ELF-1 (cell line): ENCODE measurements at regions not wholly inside any gene's neighbourhood (a gene's known extent, or its start where the extent isn't known, plus 50 kb on each side); places are given as distances from the start of the nearest gene placed in this dataset.
A peak's percentile ranks its signal among the peaks of the same experiment; 100 is the strongest.

Experiments
- DNase-seq: peaks from one replicate; pipeline ENCODE4 v3.0.0-alpha.2; 2016; ENCODE audit warnings: low read depth, low spot score

GRCh38 chr18:22543769-22544168 is 126.1 kb upstream of the CTAGE1 start:
- DNase-seq = no peak

- no peak for DNase-seq
Observed at GRCh38 chr18:22544626-22545025, 126.9 kb upstream of the CTAGE1 start.

- DNase-seq = no peak
Observed at GRCh38 chr18:22545066-22545760, 127.5 kb upstream of the CTAGE1 start.

GRCh38 chr18:22546905-22547570 is 129.3 kb upstream of the CTAGE1 start:
- peak; percentile 24 for DNase-seq

GRCh38 chr18:22547807-22548561 is 130.3 kb upstream of the CTAGE1 start:
- peak; percentile 61 for DNase-seq

DNA sequence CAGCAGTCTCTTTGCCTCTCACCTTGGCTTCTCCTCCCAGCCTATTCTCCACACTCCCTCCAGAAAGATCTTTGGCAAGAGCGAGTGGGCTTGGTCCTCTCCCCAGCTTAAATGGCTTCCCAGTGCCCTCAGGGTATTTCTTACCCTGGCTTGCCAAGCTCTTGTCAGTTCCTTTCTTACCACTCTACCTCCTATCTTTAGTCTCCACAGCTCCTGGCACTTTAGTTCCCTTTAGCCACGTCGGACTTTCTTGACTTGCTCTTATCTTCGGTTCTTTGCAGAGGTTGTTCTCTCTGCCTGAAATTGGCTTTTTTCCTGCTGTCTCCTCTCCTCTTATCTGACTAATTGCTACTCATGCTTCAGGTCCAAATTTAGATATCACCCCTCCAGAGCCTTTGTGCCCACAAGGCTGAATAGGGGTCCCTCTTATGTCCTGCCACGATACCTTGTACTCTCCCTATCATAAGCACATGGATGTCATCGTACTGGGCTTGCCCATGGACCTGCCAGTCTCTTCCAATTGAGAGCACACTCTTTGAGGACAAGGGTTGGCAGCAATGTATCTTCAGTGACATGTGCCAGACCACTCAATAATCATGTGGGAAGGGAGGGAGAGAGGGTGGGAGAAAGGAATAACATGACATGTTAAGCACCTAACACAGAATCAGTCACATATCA is 131.7 kb upstream of the CTAGE1 start:
- DNase-seq = peak; percentile 24

- DNase-seq = no peak
Observed at GRCh38 chr18:22550366-22550765, 132.7 kb upstream of the CTAGE1 start.

DNA sequence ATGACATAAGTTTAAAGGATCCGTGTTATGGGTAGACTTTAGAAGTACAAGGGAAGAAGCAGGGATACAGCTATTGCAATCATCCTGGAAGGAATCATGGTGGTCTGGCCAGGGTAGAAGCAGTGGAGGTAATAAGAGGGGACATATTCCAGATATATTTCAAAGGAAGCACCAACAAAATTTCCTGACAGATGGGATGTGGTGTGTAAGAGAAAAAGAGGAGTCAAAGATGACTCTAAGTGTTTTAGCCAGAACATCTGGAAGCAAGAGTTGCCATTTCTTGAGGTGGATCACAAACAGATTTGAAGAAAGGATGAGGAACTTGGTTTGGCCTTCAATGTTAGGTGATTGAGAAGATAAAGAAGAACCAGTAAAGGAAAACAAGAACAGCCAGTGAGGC is 133.1 kb upstream of the CTAGE1 start:
- no peak for DNase-seq

GRCh38 chr18:22551536-22552151 is 133.9 kb upstream of the CTAGE1 start:
- DNase-seq = no peak

- DNase-seq = no peak
Observed at GRCh38 chr18:22552254-22552653, 134.5 kb upstream of the CTAGE1 start.

- no peak for DNase-seq
Observed at GRCh38 chr18:22552899-22553460, 135.3 kb upstream of the CTAGE1 start.

DNA sequence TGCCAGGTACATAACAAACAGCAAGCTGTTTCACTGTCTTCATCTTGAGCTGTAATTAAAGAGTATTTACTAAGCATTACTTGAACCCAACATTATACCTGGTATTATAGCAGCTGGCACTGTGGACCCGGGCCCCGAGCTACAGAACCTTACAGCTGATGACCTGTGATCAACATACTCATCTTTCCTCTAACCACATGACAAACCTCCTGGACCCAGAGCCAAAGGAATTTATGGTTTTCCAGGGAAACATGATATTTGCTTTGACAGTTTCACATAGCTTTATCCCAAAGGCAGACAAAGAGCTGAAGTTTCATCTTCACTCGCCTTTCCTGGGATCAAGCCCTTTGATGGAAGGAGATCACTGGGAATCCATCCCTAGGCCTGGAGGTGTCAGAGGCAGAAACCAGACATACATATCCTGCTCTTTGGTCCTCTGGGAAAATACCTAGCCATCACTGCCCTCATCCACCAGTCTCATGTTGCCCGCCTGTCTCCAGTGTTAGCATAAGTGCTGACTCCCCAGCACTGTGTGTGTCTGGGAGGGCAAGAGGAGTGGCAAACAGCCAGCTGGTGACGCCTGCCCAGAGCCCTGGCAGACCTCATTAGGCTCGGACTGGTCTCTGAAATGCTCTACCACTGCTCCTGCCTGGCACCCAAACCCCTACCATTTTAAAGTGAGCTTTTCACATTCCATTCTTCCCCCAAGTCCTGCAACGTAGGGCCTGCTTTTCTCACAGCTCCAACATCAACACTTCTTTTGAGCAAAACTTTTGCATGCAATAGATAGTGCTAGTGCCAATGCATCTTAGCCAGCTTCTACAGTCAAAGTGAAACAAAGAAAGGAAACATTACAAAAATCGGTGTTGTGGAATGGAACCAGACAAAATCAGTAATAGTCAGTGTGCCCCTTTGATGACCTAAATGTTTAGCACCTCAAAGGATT is 138.8 kb upstream of the CTAGE1 start:
- DNase-seq = peak; percentile 25

GRCh38 chr18:22557168-22557941 is 139.6 kb upstream of the CTAGE1 start:
- peak; percentile 64 for DNase-seq

GRCh38 chr18:22558945-22559385 is 141.2 kb upstream of the CTAGE1 start:
- peak; percentile 54 for DNase-seq

DNA sequence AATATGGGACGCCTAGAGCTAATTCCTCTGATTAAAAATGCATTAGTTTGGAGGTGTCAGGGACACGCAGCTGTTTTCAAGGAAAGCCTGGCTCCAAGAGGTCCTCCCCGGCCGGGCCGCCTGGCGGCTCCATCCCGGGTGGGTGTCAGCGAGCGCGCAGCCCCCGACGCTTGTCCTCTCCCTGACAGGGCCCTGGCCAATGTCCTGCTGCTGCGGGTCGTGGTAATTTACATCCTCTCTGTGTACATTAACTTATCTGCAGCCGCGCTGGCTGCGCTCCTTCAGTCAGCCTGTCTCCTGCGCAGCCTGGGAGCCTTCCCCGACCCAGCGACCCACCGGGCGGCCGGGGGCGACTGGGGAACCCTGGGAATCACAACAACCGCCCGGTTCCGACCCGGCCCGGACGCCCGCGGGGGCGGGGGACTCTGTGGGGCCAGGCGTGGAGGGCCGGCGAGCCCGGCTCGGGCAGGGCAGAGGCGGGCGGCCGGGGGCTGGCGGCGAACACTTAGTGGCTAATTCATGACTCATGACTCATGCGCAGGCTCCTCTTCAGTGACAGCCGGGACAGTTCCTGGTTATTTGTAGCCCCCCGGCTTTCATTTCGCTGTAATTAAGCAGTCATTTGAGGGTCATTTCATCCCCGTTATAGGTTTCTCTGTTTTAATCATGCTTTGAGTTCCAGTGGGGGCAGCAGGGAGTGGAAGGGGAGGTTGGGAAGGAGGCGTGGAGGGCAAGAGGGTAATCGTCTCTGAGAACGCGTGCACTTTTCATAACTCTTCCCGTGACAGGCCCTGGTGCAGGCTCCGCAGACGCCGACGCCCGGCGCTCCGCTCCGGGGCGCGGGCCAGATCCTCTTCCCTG is 141.9 kb upstream of the CTAGE1 start:
- peak; percentile 85 for DNase-seq

GRCh38 chr18:22560275-22560610 is 142.5 kb upstream of the CTAGE1 start:
- no peak for DNase-seq

- DNase-seq = no peak
Observed at GRCh38 chr18:22560797-22561196, 143.1 kb upstream of the CTAGE1 start.

DNA sequence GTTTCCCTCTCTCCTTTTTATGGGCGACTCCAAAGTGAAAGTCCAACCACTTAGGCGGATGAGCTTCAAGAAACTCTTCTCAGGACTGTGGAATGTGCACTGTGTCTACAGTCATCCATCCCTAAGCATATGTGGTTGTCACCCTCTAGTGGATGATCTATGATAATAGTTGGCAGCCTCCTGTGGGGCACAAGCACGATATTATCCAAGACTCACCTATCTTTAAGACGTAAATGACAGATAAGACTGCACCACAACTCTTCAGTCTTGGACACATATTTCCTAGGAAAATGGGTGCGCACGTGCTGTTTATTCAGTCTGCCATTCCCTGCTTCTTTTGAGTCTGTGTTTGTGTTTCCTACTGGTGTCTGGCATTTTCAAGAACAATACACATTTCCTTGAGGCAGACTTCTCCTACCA is 145.5 kb upstream of the CTAGE1 start:
- peak; percentile 27 for DNase-seq
